ENCODE measurements at regions not wholly inside any gene's neighbourhood (a gene's known extent, or its start where the extent isn't known, plus 50 kb on each side); places are given as distances from the start of the nearest gene placed in this dataset.
A peak's percentile ranks its signal among the peaks of the same experiment; 100 is the strongest.

DNA sequence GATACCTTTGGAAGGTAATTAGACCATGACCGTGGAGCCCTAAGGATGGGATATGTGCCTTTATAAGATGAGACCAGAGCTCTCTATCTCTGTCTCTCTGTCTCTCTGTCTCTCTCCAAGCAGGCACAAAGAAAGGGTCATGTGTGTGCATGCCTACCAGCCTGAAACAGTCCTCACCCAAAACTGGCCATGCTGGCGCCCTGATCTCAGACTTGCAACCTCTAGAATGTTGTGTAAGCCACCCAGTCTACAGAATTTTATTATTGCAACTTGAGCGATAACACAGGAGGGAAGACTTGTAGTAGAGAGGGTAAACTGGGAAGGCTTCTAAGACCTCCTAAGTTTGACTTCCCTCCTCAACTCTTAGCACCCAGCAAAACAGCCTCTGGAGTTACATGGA, 124.1 kb upstream of the SERTAD2 start:
- no peak for FAIRE-seq
- DNase-seq (ENCODE audit: insufficient read length, low spot score) = no peak
- no peak for TF ChIP-seq POU2F2 (IDR thresholded peaks at IDR 0.05; ENCODE audit: low read depth, low read length)
- no peak for TF ChIP-seq SPI1 (IDR thresholded peaks at IDR 0.05; ENCODE audit: low read depth, low read length)
- no peak for TF ChIP-seq POLR2AphosphoS5 (IDR thresholded peaks at IDR 0.05; ENCODE audit: low read depth, low read length)
- TF ChIP-seq POLR2A (IDR thresholded peaks at IDR 0.05; ENCODE audit: low read depth, low read length) = no peak
- no peak for TF ChIP-seq PAX5 (IDR thresholded peaks at IDR 0.05; ENCODE audit: insufficient read depth, low read length, severe bottlenecking)
- no peak for TF ChIP-seq TAF1 (IDR thresholded peaks at IDR 0.05; ENCODE audit: low read depth, low read length)

DNA sequence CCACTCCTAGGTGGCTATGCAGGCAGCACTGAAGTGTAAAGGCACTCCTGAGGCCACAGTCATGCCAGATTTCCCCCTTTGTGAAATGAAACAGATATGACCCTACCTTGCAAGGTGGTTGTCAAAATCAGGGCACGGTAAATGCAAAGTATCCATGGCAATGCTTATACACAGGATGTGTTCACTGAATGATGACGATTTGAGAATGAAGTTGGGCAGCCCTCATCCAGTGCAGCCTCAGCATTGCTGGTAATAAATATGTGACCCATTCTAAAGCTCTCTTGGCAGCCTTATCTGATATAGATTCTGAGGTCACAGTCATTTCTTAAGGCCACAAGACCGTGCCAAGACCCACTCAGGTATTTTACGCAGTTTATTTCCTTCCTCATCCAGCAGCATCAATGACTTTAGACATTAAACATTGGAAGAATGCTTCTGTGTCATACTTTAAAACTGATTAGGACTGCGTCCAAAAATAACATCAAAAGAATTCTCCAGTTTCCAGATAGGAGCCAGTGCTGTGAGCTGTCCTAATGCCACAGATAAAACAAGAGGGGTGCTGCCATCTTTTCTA, 125.5 kb upstream of the SERTAD2 start:
- DNase-seq (ENCODE audit: insufficient read length, low spot score) (no peak), FAIRE-seq (no peak)
- TF ChIP-seq PAX5 (IDR thresholded peaks at IDR 0.05; ENCODE audit: insufficient read depth, low read length, severe bottlenecking) (no peak), TAF1 (IDR thresholded peaks at IDR 0.05; ENCODE audit: low read depth, low read length) (no peak), POLR2A (IDR thresholded peaks at IDR 0.05; ENCODE audit: low read depth, low read length) (no peak), SPI1 (IDR thresholded peaks at IDR 0.05; ENCODE audit: low read depth, low read length) (no peak), POU2F2 (IDR thresholded peaks at IDR 0.05; ENCODE audit: low read depth, low read length) (no peak), POLR2AphosphoS5 (IDR thresholded peaks at IDR 0.05; ENCODE audit: low read depth, low read length) (no peak)

DNA sequence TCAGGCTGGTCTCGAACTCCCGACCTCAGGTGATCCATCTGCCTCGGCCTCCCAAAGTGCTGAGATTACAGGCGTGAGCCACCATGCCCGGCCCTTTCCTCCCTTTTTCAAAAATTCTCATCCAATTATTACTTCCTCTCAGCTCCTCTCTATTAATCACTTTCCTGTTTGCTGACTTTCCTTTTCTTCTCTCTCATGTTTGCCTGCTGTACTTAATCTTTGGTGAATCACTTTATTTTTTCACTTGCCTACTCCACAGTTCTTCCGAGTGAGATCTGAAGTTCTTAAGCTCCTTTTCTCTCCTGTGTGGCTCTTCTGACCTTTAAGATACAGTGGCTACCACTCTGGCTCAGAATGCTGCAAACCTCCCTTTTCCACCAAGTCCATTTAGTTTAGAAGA, 126.3 kb upstream of the SERTAD2 start:
- DNase-seq (ENCODE audit: insufficient read length, low spot score) (no peak), FAIRE-seq (no peak)
- TF ChIP-seq POLR2A (IDR thresholded peaks at IDR 0.05; ENCODE audit: low read depth, low read length) = no peak
- TF ChIP-seq POLR2AphosphoS5 (IDR thresholded peaks at IDR 0.05; ENCODE audit: low read depth, low read length) = no peak
- TF ChIP-seq TAF1 (IDR thresholded peaks at IDR 0.05; ENCODE audit: low read depth, low read length) = no peak
- no peak for TF ChIP-seq SPI1 (IDR thresholded peaks at IDR 0.05; ENCODE audit: low read depth, low read length)

DNA sequence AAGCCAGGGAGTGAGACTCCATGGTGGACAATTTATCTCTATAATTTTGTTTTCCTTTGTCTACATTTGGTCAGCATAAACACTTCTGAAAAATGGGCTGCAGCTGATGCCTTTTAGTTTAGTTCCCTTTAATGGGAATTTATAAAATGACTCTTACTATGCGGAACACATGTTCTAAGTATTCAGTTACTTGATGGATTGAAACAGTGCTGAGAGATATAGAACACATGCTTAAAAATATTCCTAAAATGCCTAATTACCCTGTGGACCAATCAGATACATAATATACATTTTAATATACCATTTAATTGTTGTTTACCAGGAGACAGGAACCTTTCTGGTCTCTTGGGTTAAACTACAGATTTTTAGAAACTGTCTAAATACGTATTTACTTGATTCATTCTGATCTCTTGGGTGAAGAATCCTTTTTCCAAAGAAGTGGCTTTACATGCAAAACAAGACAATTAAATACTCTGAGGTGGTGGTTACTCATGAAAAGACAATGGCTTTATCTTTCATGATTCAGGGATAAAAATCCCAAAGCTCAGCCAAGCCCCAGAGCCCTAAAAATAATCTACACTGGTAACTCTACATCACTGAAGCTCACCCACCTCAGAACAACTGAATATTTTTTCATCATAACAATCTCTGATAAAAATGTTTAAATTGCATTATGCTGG, 128.1 kb upstream of the SERTAD2 start:
- FAIRE-seq (no peak), DNase-seq (ENCODE audit: insufficient read length, low spot score) (no peak)
- TF ChIP-seq TAF1 (IDR thresholded peaks at IDR 0.05; ENCODE audit: low read depth, low read length) (no peak), PAX5 (IDR thresholded peaks at IDR 0.05; ENCODE audit: insufficient read depth, low read length, severe bottlenecking) (no peak), POU2F2 (IDR thresholded peaks at IDR 0.05; ENCODE audit: low read depth, low read length) (no peak), POLR2AphosphoS5 (IDR thresholded peaks at IDR 0.05; ENCODE audit: low read depth, low read length) (no peak), SPI1 (IDR thresholded peaks at IDR 0.05; ENCODE audit: low read depth, low read length) (no peak), POLR2A (IDR thresholded peaks at IDR 0.05; ENCODE audit: low read depth, low read length) (no peak)

DNA sequence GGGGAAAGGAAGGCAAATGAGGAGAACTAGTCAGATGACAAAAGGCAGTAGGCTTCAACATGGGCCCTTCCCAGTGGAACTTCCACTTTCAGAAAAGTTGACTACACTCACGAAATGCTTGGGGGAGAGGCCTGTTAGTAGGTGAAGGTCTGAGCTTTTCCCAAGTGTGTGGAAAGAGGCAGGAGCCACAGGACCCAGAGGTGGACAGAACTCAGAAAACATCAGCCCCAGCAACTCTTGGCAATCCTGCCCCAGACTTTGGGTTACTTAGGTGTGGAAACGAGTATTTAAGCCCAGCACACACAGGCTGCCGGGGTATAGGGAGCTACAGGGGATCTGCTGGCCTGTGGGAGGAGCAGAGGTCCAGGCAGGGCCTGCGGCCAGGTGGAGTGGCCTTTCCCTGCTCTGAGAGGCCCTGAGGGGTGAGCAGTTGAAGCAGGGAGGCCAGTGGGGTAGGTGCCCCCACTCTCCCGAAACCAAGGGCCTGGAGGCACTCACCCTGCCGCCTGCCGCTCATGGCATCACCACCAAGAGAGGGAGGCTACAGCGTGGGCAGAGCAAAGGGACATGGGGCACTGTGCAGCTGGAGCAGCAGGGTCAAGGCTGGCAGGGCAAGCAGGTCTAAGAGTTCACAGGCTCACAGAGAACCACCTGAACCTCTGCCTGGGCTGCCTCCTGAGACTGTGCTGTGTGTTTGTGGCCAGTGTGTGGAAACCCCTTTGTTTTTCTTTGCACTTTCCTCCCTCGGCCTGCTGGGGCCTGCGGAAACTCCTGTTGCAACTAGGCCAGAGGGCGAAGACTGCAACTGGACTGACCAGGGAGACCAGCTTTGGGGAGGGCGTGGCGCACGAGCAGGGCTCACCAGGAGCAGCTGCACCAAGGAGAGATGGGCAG, 130.7 kb upstream of the SERTAD2 start:
- FAIRE-seq = no peak
- DNase-seq (ENCODE audit: insufficient read length, low spot score) = no peak
- no peak for TF ChIP-seq POLR2AphosphoS5 (IDR thresholded peaks at IDR 0.05; ENCODE audit: low read depth, low read length)
- no peak for TF ChIP-seq TAF1 (IDR thresholded peaks at IDR 0.05; ENCODE audit: low read depth, low read length)
- TF ChIP-seq SPI1 (IDR thresholded peaks at IDR 0.05; ENCODE audit: low read depth, low read length) = 0 out of 2 replicates have a peak, but pooled peaks have one; percentile 11

DNA sequence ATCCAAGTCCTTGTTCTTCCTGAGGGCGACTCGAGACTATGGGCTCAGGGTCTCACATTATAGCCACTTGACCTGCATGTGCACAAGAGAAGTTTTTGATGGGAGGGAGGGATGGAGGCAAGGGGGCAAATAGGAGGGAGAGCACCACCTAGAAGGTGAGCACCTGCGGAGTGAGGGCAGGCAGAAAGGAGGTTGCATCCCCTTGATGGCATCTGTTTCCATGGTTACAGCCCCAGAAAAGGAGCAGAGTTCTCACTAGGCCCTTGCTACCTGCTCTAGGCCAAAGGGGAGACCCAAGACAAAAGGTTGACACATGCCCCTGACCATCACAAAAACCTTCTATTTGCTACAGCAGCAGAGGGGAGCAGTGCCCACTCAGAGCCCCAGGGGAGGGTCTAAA, 131.5 kb upstream of the SERTAD2 start:
- no peak for DNase-seq (ENCODE audit: insufficient read length, low spot score)
- TF ChIP-seq TAF1 (IDR thresholded peaks at IDR 0.05; ENCODE audit: low read depth, low read length) (no peak), POLR2A (IDR thresholded peaks at IDR 0.05; ENCODE audit: low read depth, low read length) (no peak), PAX5 (IDR thresholded peaks at IDR 0.05; ENCODE audit: insufficient read depth, low read length, severe bottlenecking) (no peak), POLR2AphosphoS5 (IDR thresholded peaks at IDR 0.05; ENCODE audit: low read depth, low read length) (no peak), POU2F2 (IDR thresholded peaks at IDR 0.05; ENCODE audit: low read depth, low read length) (no peak), SPI1 (IDR thresholded peaks at IDR 0.05; ENCODE audit: low read depth, low read length) (no peak)
- no peak for FAIRE-seq

DNA sequence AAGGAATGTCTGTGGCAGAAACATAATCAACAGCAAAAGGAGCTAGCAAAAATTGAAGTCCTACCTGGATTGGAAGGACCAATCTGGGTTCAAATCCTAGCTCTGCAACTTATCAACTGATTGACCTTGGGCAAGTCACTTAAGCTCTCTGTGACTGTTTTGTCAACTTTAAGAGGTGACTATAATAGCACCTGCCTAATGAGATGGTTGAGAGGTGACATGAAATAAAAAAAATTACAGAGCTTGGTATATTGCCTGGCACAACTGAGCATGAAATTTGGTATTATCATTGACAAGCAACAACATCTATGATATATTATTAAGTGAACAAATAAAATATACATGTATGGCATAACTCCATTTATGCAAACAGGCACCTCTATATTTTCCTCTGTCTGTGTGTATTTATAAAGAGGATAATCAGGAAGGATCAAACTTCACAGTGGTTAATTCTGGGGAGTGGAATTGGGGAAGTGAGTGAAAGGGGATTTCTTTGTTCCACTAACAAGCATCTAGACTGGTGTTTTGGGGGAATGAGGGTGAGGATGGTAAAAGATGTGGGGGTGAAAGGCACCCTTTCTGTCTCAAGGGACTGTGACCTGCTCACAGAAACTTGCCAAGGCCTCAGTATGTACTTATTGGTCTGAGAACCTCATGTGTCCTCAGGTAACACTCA, 132.8 kb upstream of the SERTAD2 start:
- FAIRE-seq (no peak), DNase-seq (ENCODE audit: insufficient read length, low spot score) (no peak)
- TF ChIP-seq SPI1 (IDR thresholded peaks at IDR 0.05; ENCODE audit: low read depth, low read length) (peak; percentile 76), POU2F2 (IDR thresholded peaks at IDR 0.05; ENCODE audit: low read depth, low read length) (no peak), POLR2A (IDR thresholded peaks at IDR 0.05; ENCODE audit: low read depth, low read length) (no peak), PAX5 (IDR thresholded peaks at IDR 0.05; ENCODE audit: insufficient read depth, low read length, severe bottlenecking) (no peak)

DNA sequence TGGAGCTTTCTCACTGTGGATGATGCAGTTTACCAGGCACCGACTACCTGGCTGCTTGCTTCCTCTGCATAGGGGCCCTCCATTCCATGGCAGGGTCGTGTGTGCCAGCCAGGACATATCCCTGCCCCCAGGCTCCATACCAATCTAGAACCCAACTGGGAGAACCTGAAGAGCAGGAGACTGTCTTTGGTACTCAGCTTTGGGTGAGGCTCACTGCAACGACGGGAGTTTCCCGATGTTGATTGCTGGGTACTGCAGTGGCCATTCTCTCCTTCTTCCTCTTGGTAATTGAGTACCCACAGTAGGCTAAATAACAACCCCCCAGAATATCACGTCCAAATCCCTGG, 133.3 kb upstream of the SERTAD2 start:
- DNase-seq (ENCODE audit: insufficient read length, low spot score) (no peak), FAIRE-seq (peak; percentile 26)
- TF ChIP-seq TAF1 (IDR thresholded peaks at IDR 0.05; ENCODE audit: low read depth, low read length) (no peak), SPI1 (IDR thresholded peaks at IDR 0.05; ENCODE audit: low read depth, low read length) (no peak), POLR2AphosphoS5 (IDR thresholded peaks at IDR 0.05; ENCODE audit: low read depth, low read length) (no peak), PAX5 (IDR thresholded peaks at IDR 0.05; ENCODE audit: insufficient read depth, low read length, severe bottlenecking) (no peak), POU2F2 (IDR thresholded peaks at IDR 0.05; ENCODE audit: low read depth, low read length) (no peak), POLR2A (IDR thresholded peaks at IDR 0.05; ENCODE audit: low read depth, low read length) (no peak)

DNA sequence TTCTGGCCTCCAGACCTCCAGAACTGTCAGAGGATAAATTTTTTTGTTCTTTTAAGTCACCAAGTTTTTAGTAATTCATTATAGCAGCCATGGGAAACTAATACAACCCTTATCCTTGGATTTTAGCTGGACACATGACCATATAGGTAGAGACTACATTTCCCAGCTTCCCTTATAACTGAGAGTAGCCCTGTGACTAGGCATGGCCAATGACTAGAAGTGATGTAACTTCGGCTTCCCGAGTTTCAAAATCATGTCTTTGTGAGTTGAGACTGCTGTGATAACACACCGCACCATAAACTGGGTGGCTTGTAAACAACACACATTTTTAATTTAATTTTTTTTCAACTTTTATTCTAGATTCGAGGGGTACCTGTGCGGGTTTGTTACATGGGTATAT, 134.0 kb upstream of the SERTAD2 start:
- FAIRE-seq (no peak), DNase-seq (ENCODE audit: insufficient read length, low spot score) (no peak)
- TF ChIP-seq TAF1 (IDR thresholded peaks at IDR 0.05; ENCODE audit: low read depth, low read length) (no peak), POLR2AphosphoS5 (IDR thresholded peaks at IDR 0.05; ENCODE audit: low read depth, low read length) (no peak), PAX5 (IDR thresholded peaks at IDR 0.05; ENCODE audit: insufficient read depth, low read length, severe bottlenecking) (no peak), SPI1 (IDR thresholded peaks at IDR 0.05; ENCODE audit: low read depth, low read length) (no peak), POLR2A (IDR thresholded peaks at IDR 0.05; ENCODE audit: low read depth, low read length) (no peak), POU2F2 (IDR thresholded peaks at IDR 0.05; ENCODE audit: low read depth, low read length) (no peak)
